H1 (cell line): ENCODE measurements at regions not wholly inside any gene's neighbourhood (a gene's known extent, or its start where the extent isn't known, plus 50 kb on each side); places are given as distances from the start of the nearest gene placed in this dataset.

Source experiments
- CTCF ChIA-PET: fragments of 300-600 bp; sonication (Branson Sonifier 250); formaldehyde crosslinking; loops from one replicate; lab custom pipeline; 2021; ENCODE audit not compliant: partially characterized antibody; lab: Charles Lee
- POLR2A ChIA-PET: fragments of 300-600 bp; sonication (Branson Sonifier 250); formaldehyde crosslinking; loops from one replicate; lab custom pipeline; 2021; ENCODE audit warnings: inconsistent platforms; ENCODE audit not compliant: partially characterized antibody; lab: Charles Lee
- DNase-seq, 2 experiments: peaks; one replicate each; pipeline versions ENCODE4 v3.0.0 to v3.0.0-alpha.2; 2010 to 2022; ENCODE audit warnings: low spot score in 2 of 2, low read depth in 1 of 2, mixed read lengths in 1 of 2
- FAIRE-seq: peaks from 2 replicates; lab custom pipeline; 2011; peaks lifted over from hg19 to GRCh38; lab: Jason Lieb, UNC
- H2AFZ ChIP-seq: 2 replicates; pipeline ENCODE4 v1.8.1; 2012; ENCODE audit warnings: low read length, inconsistent platforms
- H2AK5ac ChIP-seq: 2 replicates; pipeline ENCODE4 v1.6.1; 2013; ENCODE audit warnings: low read depth, low read length
- H2BK120ac ChIP-seq: replicated peaks from 2 replicates; pipeline ENCODE3; 2013; ENCODE audit warnings: low read depth, low read length, inconsistent platforms
- H2BK12ac ChIP-seq: 2 replicates; pipeline ENCODE4 v1.6.1; 2013; ENCODE audit warnings: low read depth, low read length
- H2BK15ac ChIP-seq: 2 replicates; pipeline ENCODE4 v1.6.1; 2013; ENCODE audit warnings: low read length
- H2BK20ac ChIP-seq: 2 replicates; pipeline ENCODE4 v1.6.1; 2013; ENCODE audit warnings: low read length
- H2BK5ac ChIP-seq: 2 replicates; pipeline ENCODE4 v1.6.1; 2013; ENCODE audit warnings: low read depth, low read length
- H3K14ac ChIP-seq: 2 replicates; pipeline ENCODE4 v1.6.1; 2013; ENCODE audit warnings: inconsistent platforms; ENCODE audit not compliant: insufficient read length
- H3K18ac ChIP-seq: 2 replicates; pipeline ENCODE4 v1.6.1; 2013; ENCODE audit warnings: low read length; ENCODE audit errors: extremely low read depth
- H3K23ac ChIP-seq: 2 replicates; pipeline ENCODE4 v1.6.1; 2013; ENCODE audit warnings: inconsistent platforms; ENCODE audit not compliant: insufficient read length
- H3K23me2 ChIP-seq: 2 replicates; pipeline ENCODE4 v1.6.1; 2013; ENCODE audit warnings: low read depth, low read length
- H3K27ac ChIP-seq: 2 replicates; pipeline ENCODE4 v1.6.1; 2011; ENCODE audit warnings: low read depth, low read length, inconsistent platforms
- H3K27me3 ChIP-seq, 4 experiments: replicated peaks in 1 of 4; 1 replicate in 1 of 4; 2 replicates in 3 of 4; pipeline versions ENCODE4 v1.6.1 to v1.8.1; 2011 to 2013; ENCODE audit warnings: low read length in 3 of 4, mild to moderate bottlenecking in 3 of 4, inconsistent platforms in 2 of 4, mixed read lengths in 2 of 4, moderate library complexity in 1 of 4; ENCODE audit not compliant: control insufficient read depth in 3 of 4, insufficient read depth in 3 of 4; ENCODE audit errors: extremely low read depth in 1 of 4
- H3K36me3 ChIP-seq, 4 experiments: 2 replicates each; pipeline versions ENCODE4 v1.6.1 to v1.8.1; 2011 to 2013; ENCODE audit warnings: mild to moderate bottlenecking in 4 of 4, low read length in 3 of 4, moderate library complexity in 2 of 4, control low read depth in 1 of 4, inconsistent platforms in 1 of 4; ENCODE audit not compliant: insufficient read depth in 4 of 4, control insufficient read depth in 2 of 4
- H3K4ac ChIP-seq: replicated peaks from 2 replicates; pipeline ENCODE3; 2013; ENCODE audit warnings: low read length, low read depth, mixed read lengths, inconsistent platforms; ENCODE audit not compliant: insufficient read length
- H3K4me1 ChIP-seq, 4 experiments: replicated peaks in 1 of 4; 1 replicate in 1 of 4; 2 replicates in 3 of 4; pipeline versions ENCODE4 v1.6.1 to v1.8.1; 2011 to 2013; ENCODE audit warnings: low read length in 3 of 4, inconsistent platforms in 2 of 4, mixed read lengths in 1 of 4; ENCODE audit not compliant: insufficient read depth in 4 of 4, control insufficient read depth in 3 of 4
- H3K4me2 ChIP-seq, 2 experiments: 2 replicates each; pipeline versions ENCODE4 v1.6.1 to v1.8.1; 2011 to 2013; ENCODE audit warnings: low read depth in 2 of 2, low read length in 2 of 2, control low read depth in 1 of 2, inconsistent platforms in 1 of 2, mild to moderate bottlenecking in 1 of 2; ENCODE audit not compliant: insufficient read depth in 1 of 2
- H3K4me3 ChIP-seq, 4 experiments: fragments of 200-600, 300-600 bp in 1 of 4; sonication (generic), shearing (Covaris generic), sonication (Bioruptor Twin) in 1 of 4; 2 replicates each; pipeline versions ENCODE4 v1.5.1 to v1.8.1; 2011 to 2016; ENCODE audit warnings: low read length in 4 of 4, low read depth in 3 of 4, control low read depth in 2 of 4, inconsistent platforms in 2 of 4, mild to moderate bottlenecking in 2 of 4, mixed read lengths in 1 of 4, moderate library complexity in 1 of 4; ENCODE audit not compliant: insufficient read depth in 2 of 4; ENCODE audit errors: extremely low read depth in 1 of 4
- H3K56ac ChIP-seq: replicated peaks from 2 replicates; pipeline ENCODE3; 2013; ENCODE audit warnings: low read depth, mild to moderate bottlenecking, mixed read lengths, low read length, inconsistent platforms; ENCODE audit not compliant: insufficient read length
- H3K79me1 ChIP-seq: 2 replicates; pipeline ENCODE4 v1.6.1; 2013; ENCODE audit warnings: low read depth, low read length, control low read depth
- H3K79me2 ChIP-seq, 2 experiments: 2 replicates each; pipeline versions ENCODE4 v1.6.1 to v1.8.1; 2012 to 2013; ENCODE audit warnings: low read length in 2 of 2, mild to moderate bottlenecking in 2 of 2, inconsistent platforms in 1 of 2; ENCODE audit not compliant: insufficient read depth in 2 of 2, control insufficient read depth in 1 of 2
- H3K9ac ChIP-seq, 4 experiments: replicated peaks in 1 of 4; 1 replicate in 1 of 4; 2 replicates in 3 of 4; pipeline versions ENCODE4 v1.6.1 to v1.8.1; 2011 to 2013; ENCODE audit warnings: low read depth in 3 of 4, low read length in 3 of 4, control low read depth in 2 of 4, mild to moderate bottlenecking in 2 of 4, moderate library complexity in 2 of 4, inconsistent platforms in 1 of 4; ENCODE audit errors: extremely low read depth in 1 of 4
- H3K9me3 ChIP-seq, 2 experiments: 2 replicates each; pipeline versions ENCODE4 v1.6.1 to v1.8.1; 2012 to 2013; ENCODE audit warnings: mild to moderate bottlenecking in 2 of 2, moderate library complexity in 2 of 2, control low read depth in 1 of 2, inconsistent platforms in 1 of 2, low read depth in 1 of 2, low read length in 1 of 2, mixed read lengths in 1 of 2; ENCODE audit not compliant: insufficient read depth in 2 of 2
- H4K20me1 ChIP-seq, 2 experiments: replicated peaks in 1 of 2; 2 replicates each; pipeline versions ENCODE3 to v1.8.1; 2011 to 2013; ENCODE audit warnings: inconsistent platforms in 2 of 2, low read length in 2 of 2, mild to moderate bottlenecking in 1 of 2; ENCODE audit not compliant: insufficient read depth in 2 of 2, control insufficient read depth in 1 of 2
- H4K5ac ChIP-seq: 2 replicates; pipeline ENCODE4 v1.6.1; 2013; ENCODE audit warnings: low read length, low read depth, mixed read lengths, inconsistent platforms; ENCODE audit not compliant: insufficient read length
- H4K8ac ChIP-seq: 2 replicates; pipeline ENCODE4 v1.8.0; 2013; ENCODE audit warnings: mild to moderate bottlenecking, moderate library complexity, low read length, inconsistent platforms; ENCODE audit not compliant: insufficient read depth; ENCODE audit errors: extremely low read depth
- H4K91ac ChIP-seq: replicated peaks from 2 replicates; pipeline ENCODE3; 2013; ENCODE audit warnings: low read length, mixed read lengths, inconsistent platforms; ENCODE audit not compliant: insufficient read length
- BACH1 ChIP-seq: IDR thresholded peaks from 2 replicates; pipeline ENCODE4 v1.6.1; 2012; ENCODE audit warnings: low read length, improper control_type of control experiment
- BRCA1 ChIP-seq: IDR thresholded peaks from 2 replicates; pipeline ENCODE4 v1.6.1; 2012; ENCODE audit warnings: low read depth, low read length, improper control_type of control experiment
- CBX5 ChIP-seq: fragments of 300-800, 300-1000 bp; sonication (generic); IDR thresholded peaks from 2 replicates; pipeline ENCODE4 v1.7.1; 2016; ENCODE audit warnings: antibody characterized with exemption, low read length, low read depth
- EGR1 ChIP-seq: IDR thresholded peaks from 2 replicates; pipeline ENCODE4 v1.6.1; 2011; ENCODE audit warnings: low read depth, low read length, borderline replicate concordance
- GABPA ChIP-seq: IDR thresholded peaks from 2 replicates; pipeline ENCODE4 v1.6.1; 2011; ENCODE audit warnings: mild to moderate bottlenecking, low read length, moderate library complexity, borderline replicate concordance; ENCODE audit not compliant: insufficient read depth
- NANOG ChIP-seq: IDR thresholded peaks from 2 replicates; pipeline ENCODE4 v1.6.1; 2011; ENCODE audit warnings: low read length, low read depth, mild to moderate bottlenecking, inconsistent platforms; ENCODE audit not compliant: insufficient read depth, poor library complexity, severe bottlenecking
- RXRA ChIP-seq: IDR thresholded peaks from 2 replicates; pipeline ENCODE4 v1.6.1; 2011; ENCODE audit warnings: low read depth, mild to moderate bottlenecking, low read length, moderate library complexity; ENCODE audit not compliant: insufficient read depth
- SRF ChIP-seq: IDR thresholded peaks from 2 replicates; pipeline ENCODE4 v1.6.1; 2011; ENCODE audit warnings: mild to moderate bottlenecking, low read depth, low read length, moderate library complexity
- ZNF274 ChIP-seq: IDR thresholded peaks from 2 replicates; pipeline ENCODE4 v1.7.0; 2012; ENCODE audit warnings: low read length, borderline replicate concordance; ENCODE audit errors: extremely low read depth
- WGBS, 2 experiments: shearing (Covaris generic) in 1 of 2; methylation state at CpG; one replicate each; pipeline versions ENCODE4 v1.1.6 to v1.1.7; 2013 to 2015; ENCODE audit warnings: low lambda C conversion rate in 2 of 2, mixed read lengths in 2 of 2, inconsistent platforms in 1 of 2, low coverage in 1 of 2, missing lambda C conversion rate in 1 of 2; ENCODE audit not compliant: insufficient replicate concordance in 2 of 2, insufficient coverage in 1 of 2, insufficient read length in 1 of 2; ENCODE audit errors: extremely low coverage in 1 of 2, missing lambda C conversion rate in 1 of 2; 5-methylcytosine and 5-hydroxymethylcytosine counted together

DNA sequence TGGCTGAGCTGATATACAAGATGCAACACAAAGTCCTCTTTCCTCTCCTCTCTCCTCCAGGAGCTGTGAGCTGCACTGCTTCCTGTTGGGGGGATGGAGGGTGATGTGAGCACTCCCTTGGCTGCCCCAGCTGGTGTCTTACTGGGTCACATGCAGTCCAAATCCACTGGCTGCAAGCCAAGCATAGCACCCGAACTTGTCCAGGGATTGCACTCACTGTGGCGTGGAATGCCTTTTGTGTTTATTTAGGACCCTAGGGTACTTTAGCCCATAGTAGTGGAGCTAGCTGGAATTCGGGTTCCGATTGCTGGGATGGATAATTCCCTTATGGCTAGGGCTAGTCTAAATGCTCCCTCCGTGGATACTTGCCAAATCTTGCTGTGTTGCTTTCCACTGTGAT, 424.9 kb upstream of the SYT1 start:
- Histone ChIP-seq H4K8ac (no peak overlapping the region), H3K27ac (no peak overlapping the region), H3K79me2 (no peaks in the 10 kb centered on the region), H3K9me3 (no peaks in the 10 kb centered on the region), H4K91ac (no peak overlapping the region), H3K23me2 (no peaks in the 10 kb centered on the region), H3K4me1 (no peaks in the 10 kb centered on the region), H2BK12ac (no peak overlapping the region), H3K23ac (no peak overlapping the region), H3K4me3 (no peak overlapping the region), H3K14ac (no peak overlapping the region), H3K27me3 (no peaks in the 10 kb centered on the region), H3K9ac (no peak overlapping the region), H2BK120ac (no peak overlapping the region), H4K5ac (no peak overlapping the region), H3K18ac (no peak overlapping the region), H2BK20ac (no peak overlapping the region), H3K79me1 (no peaks in the 10 kb centered on the region), H3K36me3 (no peaks in the 10 kb centered on the region), H2BK5ac (no peak overlapping the region), H3K4ac (no peak overlapping the region), H3K56ac (no peak overlapping the region), H2AFZ (0 out of 2 replicates have a peak overlapping the region, but pooled peaks have one; percentile 47), H3K4me2 (no peak overlapping the region), H2AK5ac (no peak overlapping the region), H4K20me1 (no peaks in the 10 kb centered on the region), H2BK15ac (no peak overlapping the region)
- ChIA-PET POLR2A (no interaction called here), CTCF (interaction anchor here (0.6 kb wide), 2 partner anchors 9 to 151 kb away, joined by 3 read pairs; no protein-coding TSS in a partner anchor)
- WGBS, 2 experiments, result 96% methylated on average over 5 of the region's 5 CpGs; no CpG with 5 or more reads in 1 of the 2 experiments
- DNase-seq (no peak), FAIRE-seq (no peak)
- TF ChIP-seq CBX5 (no peak), EGR1 (no peak), NANOG (no peak), BRCA1 (no peak), ZNF274 (no peak), SRF (no peak), GABPA (no peak), BACH1 (no peak), RXRA (no peak)
